Gastroesophageal sphincter (tissue), 4 donors: ENCODE measurements at regions not wholly inside any gene's neighbourhood (a gene's known extent, or its start where the extent isn't known, plus 50 kb on each side); places are given as distances from the start of the nearest gene placed in this dataset.

Source experiments
- ATAC-seq: fragments of 150-250 bp; one replicate; pipeline ENCODE4 v1.9.1; 2016; ENCODE audit warnings: mild to moderate bottlenecking, moderate library complexity
- H3K27ac ChIP-seq, 4 donors: fragments of 200-600 bp; sonication (generic) in 3 of 4; 1 replicate in 3 of 4; 2 replicates in 1 of 4; pipeline ENCODE4 v1.5.1; 2016 to 2019
- H3K27me3 ChIP-seq: fragments of 200-600 bp; sonication (generic); one replicate; pipeline ENCODE4 v1.5.1; 2019
- H3K36me3 ChIP-seq, 2 donors: fragments of 200-600 bp; sonication (generic); one replicate each; pipeline ENCODE4 v1.5.1; 2019; ENCODE audit warnings: control low read depth in 1 of 2
- H3K4me1 ChIP-seq, 3 donors: fragments of 200-600 bp; sonication (generic); 1 replicate in 2 of 3; 2 replicates in 1 of 3; pipeline ENCODE4 v1.5.1; 2016 to 2019; ENCODE audit warnings: control low read depth in 2 of 3
- H3K4me3 ChIP-seq, 2 donors: fragments of 200-600 bp; sonication (generic); one replicate each; pipeline ENCODE4 v1.5.1; 2019; ENCODE audit warnings: mild to moderate bottlenecking in 1 of 2, moderate library complexity in 1 of 2
- H3K9me3 ChIP-seq, 3 donors: fragments of 200-600 bp; sonication (generic); one replicate each; pipeline ENCODE4 v1.5.1; 2017 to 2019; ENCODE audit warnings: control low read depth in 2 of 3
- EP300 ChIP-seq: sonication (generic); formaldehyde crosslinking; IDR thresholded peaks from one replicate; pipeline ENCODE4 v1.6.1; 2017; ENCODE audit warnings: antibody characterized with exemption, mild to moderate bottlenecking
- POLR2A ChIP-seq, 2 donors: fragments of 450-650 bp; IDR thresholded peaks; one replicate each; pipeline ENCODE4 v1.6.1; 2017; ENCODE audit warnings: antibody characterized with exemption in 2 of 2, mild to moderate bottlenecking in 2 of 2, moderate library complexity in 1 of 2
- POLR2AphosphoS5 ChIP-seq: sonication (generic); formaldehyde crosslinking; IDR thresholded peaks from one replicate; pipeline ENCODE4 v1.6.1; 2017; ENCODE audit warnings: antibody characterized with exemption
- WGBS, 2 donors: methylation state at CpG; one replicate each; pipeline ENCODE4 v1.1.5; 2018; ENCODE audit warnings: low coverage in 1 of 2; 5-methylcytosine and 5-hydroxymethylcytosine counted together
- TF ChIP-seq, protein P1 (sequence below), 4 experiments: fragments of 200-600 bp in 2 of 4; fragments of 450-650 bp in 2 of 4; sonication (generic) in 1 of 4; IDR thresholded peaks; one replicate each; pipeline ENCODE4 v1.5.1; 2017 to 2019; ENCODE audit warnings: antibody characterized with exemption in 4 of 4, mild to moderate bottlenecking in 2 of 4, moderate library complexity in 2 of 4

DNA sequence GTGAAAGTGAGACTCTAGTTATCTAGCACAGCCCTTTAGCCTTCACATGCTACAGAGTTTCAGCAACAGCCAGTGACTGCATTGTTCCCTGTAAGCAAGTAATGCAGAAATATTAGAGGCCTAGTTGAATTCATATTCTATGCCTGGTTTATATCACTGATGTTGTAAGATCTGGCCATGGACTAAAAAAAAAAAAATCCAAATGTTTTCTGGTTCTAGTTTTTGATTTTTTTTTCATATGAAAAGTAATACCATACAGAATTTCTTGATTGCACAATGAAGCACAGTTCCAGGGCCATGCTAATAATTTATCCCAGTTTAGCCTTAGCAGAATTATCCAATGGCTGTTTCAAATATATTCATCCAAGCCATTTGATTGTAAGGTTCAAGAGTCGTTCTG, 341.5 kb upstream of the DDHD1 start:
- Histone ChIP-seq H3K4me3 (no peak overlapping the region), H3K36me3 (no peaks in the 10 kb centered on the region), H3K27ac (no peak overlapping the region), H3K4me1 (peaks cover 0 to 10% (median 0%) of the 10 kb centered on the region in 3 donors), H3K27me3 (no peaks in the 10 kb centered on the region), H3K9me3 (no peaks in the 10 kb centered on the region)
- no peak for TF ChIP-seq POLR2A (IDR thresholded peaks at IDR 0.05)
- no peak for TF ChIP-seq EP300
- TF ChIP-seq POLR2AphosphoS5: peak; percentile 44
- TF ChIP-seq, protein P1, sequence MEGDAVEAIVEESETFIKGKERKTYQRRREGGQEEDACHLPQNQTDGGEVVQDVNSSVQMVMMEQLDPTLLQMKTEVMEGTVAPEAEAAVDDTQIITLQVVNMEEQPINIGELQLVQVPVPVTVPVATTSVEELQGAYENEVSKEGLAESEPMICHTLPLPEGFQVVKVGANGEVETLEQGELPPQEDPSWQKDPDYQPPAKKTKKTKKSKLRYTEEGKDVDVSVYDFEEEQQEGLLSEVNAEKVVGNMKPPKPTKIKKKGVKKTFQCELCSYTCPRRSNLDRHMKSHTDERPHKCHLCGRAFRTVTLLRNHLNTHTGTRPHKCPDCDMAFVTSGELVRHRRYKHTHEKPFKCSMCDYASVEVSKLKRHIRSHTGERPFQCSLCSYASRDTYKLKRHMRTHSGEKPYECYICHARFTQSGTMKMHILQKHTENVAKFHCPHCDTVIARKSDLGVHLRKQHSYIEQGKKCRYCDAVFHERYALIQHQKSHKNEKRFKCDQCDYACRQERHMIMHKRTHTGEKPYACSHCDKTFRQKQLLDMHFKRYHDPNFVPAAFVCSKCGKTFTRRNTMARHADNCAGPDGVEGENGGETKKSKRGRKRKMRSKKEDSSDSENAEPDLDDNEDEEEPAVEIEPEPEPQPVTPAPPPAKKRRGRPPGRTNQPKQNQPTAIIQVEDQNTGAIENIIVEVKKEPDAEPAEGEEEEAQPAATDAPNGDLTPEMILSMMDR (IDR thresholded peaks at IDR 0.05): no peak
- WGBS, 2 donors: 71 to 75% methylated on average over 1 of the region's 1 CpG
- ATAC-seq: peak; percentile 36

DNA sequence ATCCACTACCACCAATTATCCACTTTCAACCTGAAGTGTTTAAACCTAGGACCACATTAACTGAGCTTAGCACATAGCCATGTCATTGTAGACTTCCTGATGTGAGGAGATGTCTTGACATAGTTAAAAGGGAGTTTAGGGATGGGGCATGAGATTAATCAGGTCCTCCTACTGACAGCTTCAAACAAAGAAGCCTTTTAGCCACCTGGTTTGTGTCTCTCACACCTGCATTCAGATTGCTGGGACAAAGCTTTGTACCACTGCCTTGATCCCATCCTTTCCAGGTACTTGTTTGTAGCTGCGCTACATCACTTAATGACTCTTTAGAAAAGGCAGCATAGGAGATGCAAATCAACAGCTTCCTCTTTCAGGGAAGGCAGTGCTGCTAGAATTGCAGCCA, 340.7 kb upstream of the DDHD1 start:
- no peak for TF ChIP-seq POLR2AphosphoS5
- no peak for ATAC-seq
- no peaks in the 10 kb centered on the region for H3K36me3 ChIP-seq
- H3K27me3 ChIP-seq: no peaks in the 10 kb centered on the region
- H3K9me3 ChIP-seq: no peaks in the 10 kb centered on the region
- H3K4me3 ChIP-seq: no peak overlapping the region
- no peak overlapping the region for H3K27ac ChIP-seq
- WGBS, 2 donors: 90% methylated on average over 1 of the region's 1 CpG; no CpG with 5 or more reads in 1 of the 2 donors
- H3K4me1 ChIP-seq: peaks cover 0 to 10% (median 0%) of the 10 kb centered on the region in 3 donors

DNA sequence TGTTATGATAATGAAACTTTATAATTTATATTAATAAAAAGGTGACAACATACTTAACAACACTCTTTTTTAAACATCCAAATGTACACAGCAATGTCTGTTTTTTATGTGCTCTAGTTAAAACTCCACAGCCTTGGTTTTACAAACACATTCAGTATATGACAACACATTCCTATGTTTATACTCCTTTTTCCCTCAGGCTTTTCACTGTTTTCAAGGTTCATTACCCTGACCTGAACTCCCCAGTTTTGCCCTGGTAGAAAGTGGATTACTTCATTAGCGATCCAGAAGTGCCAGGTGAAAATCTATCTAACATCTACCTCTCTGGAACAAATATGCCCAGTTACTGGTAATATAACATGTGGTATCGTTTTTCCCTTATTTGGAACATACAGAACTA, 340.2 kb upstream of the DDHD1 start:
- H3K9me3 ChIP-seq: no peaks in the 10 kb centered on the region
- no peak overlapping the region for H3K27ac ChIP-seq
- H3K27me3 ChIP-seq: no peaks in the 10 kb centered on the region
- 76 to 94% methylated on average over 2 of the region's 2 CpGs for WGBS, 2 donors
- TF ChIP-seq, protein P1 (IDR thresholded peaks at IDR 0.05): no peak
- no peak for ATAC-seq
- no peak overlapping the region for H3K4me3 ChIP-seq
- H3K36me3 ChIP-seq: no peaks in the 10 kb centered on the region
- peaks cover 0 to 10% (median 0%) of the 10 kb centered on the region in 3 donors for H3K4me1 ChIP-seq

DNA sequence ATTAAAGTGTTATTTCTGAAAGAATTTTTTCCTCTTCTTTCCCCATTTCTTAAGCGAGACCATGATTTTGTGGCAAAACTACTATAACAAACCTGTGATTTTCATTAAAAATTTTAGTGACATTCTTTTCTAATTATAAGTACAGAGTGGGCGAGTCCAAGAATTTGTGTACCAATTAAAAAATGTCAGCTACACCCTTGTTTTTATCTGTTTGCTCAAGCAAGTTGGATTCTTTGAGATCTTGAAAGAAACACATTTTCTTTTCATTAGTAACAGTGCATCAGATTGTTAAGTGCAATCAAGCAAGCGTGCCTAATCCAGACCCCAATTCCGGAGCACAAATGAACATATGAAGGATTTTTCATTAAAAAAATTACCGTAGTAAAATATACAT, 338.8 kb upstream of the DDHD1 start:
- H3K4me1 ChIP-seq: peaks cover 0 to 10% (median 0%) of the 10 kb centered on the region in 3 donors
- WGBS, 2 donors: 74 to 87% methylated on average over 5 of the region's 5 CpGs
- no peaks in the 10 kb centered on the region for H3K27me3 ChIP-seq
- H3K36me3 ChIP-seq: no peaks in the 10 kb centered on the region
- no peak for ATAC-seq
- no peak overlapping the region for H3K4me3 ChIP-seq
- no peak overlapping the region for H3K27ac ChIP-seq
- H3K9me3 ChIP-seq: no peaks in the 10 kb centered on the region
- no peak for TF ChIP-seq EP300
- no peak for TF ChIP-seq POLR2A (IDR thresholded peaks at IDR 0.05)
- no peak for TF ChIP-seq POLR2AphosphoS5
- TF ChIP-seq, protein P1 (IDR thresholded peaks at IDR 0.05): no peak

DNA sequence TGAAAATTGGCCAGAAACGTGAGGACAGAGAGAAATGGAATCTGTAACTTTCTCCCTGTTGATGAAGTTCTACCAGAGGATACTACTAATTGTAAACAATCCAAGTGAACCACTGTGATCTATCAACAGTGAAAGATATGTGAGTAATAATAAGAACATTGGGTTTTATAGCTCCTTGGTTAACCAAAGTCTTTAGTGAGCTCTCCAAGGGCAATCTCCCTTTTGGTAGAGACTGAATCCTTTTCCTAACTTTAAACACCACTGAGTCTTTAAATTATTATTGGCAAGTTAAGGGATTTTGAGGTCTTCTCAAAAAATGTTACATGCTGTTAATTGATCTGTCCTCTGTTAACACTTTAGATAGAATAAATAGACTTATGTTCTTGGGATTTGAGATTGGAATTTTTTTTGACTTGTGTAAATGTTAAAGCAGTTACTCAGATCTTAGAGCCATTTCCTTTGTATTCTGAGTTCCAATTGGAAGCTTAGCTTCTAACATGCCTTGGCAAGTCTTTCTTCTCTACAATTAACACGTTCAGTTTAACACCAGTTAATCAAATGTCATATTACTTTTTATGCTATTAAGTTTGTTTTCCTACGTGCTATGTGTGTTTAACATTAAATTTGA, 338.2 kb upstream of the DDHD1 start:
- TF ChIP-seq, protein P1 (IDR thresholded peaks at IDR 0.05): no peak
- no peak for TF ChIP-seq POLR2A (IDR thresholded peaks at IDR 0.05)
- Histone ChIP-seq H3K36me3 (no peaks in the 10 kb centered on the region), H3K27me3 (no peaks in the 10 kb centered on the region), H3K27ac (no peak overlapping the region), H3K4me3 (no peak overlapping the region), H3K9me3 (no peaks in the 10 kb centered on the region), H3K4me1 (peaks cover 0 to 10% (median 0%) of the 10 kb centered on the region in 3 donors)
- WGBS, 2 donors: 21 to 50% methylated on average over 3 of the region's 3 CpGs
- no peak for ATAC-seq
